Activated naive CD8-positive, alpha-beta T cell treated with anti-CD3 and anti-CD28 coated beads for 36 hours (primary cell): ENCODE measurements at regions not wholly inside any gene's neighbourhood (a gene's known extent, or its start where the extent isn't known, plus 50 kb on each side); places are given as distances from the start of the nearest gene placed in this dataset.
"Not testable (repeated sequence)": the region's sequence is repeated elsewhere in the genome, so short reads cannot be mapped to it uniquely, and the experiment has no call there.

Experiments used
- DNase-seq: peaks from one replicate; pipeline ENCODE4 v3.0.0; 2021
- H3K27ac Mint-ChIP-seq: one replicate; pipeline ENCODE4 v1.8.0; 2022; ENCODE audit warnings: mild to moderate bottlenecking, moderate library complexity, mixed read lengths
- H3K27me3 Mint-ChIP-seq: one replicate; pipeline ENCODE4 v1.8.0; 2022; ENCODE audit warnings: mild to moderate bottlenecking, mixed read lengths
- H3K36me3 Mint-ChIP-seq: one replicate; pipeline ENCODE4 v1.8.0; 2021; ENCODE audit warnings: mild to moderate bottlenecking, mixed read lengths
- H3K4me1 Mint-ChIP-seq: one replicate; pipeline ENCODE4 v1.8.0; 2021; ENCODE audit warnings: mixed read lengths
- H3K4me3 Mint-ChIP-seq: one replicate; pipeline ENCODE4 v1.8.0; 2022; ENCODE audit warnings: mild to moderate bottlenecking, moderate library complexity, mixed read lengths
- H3K9me3 Mint-ChIP-seq: one replicate; pipeline ENCODE4 v1.8.0; 2022; ENCODE audit warnings: mixed read lengths

GRCh38 chr10:121326905-121327304, 271.3 kb downstream of the FGFR2 start:
- peaks cover 4% of the 10 kb centered on the region for H3K9me3 Mint-ChIP-seq
- H3K4me1 Mint-ChIP-seq: no peaks in the 10 kb centered on the region
- no peak overlapping the region for H3K4me3 Mint-ChIP-seq
- no peak overlapping the region for H3K27ac Mint-ChIP-seq
- H3K27me3 Mint-ChIP-seq: no peaks in the 10 kb centered on the region
- DNase-seq: no peak
- no peaks in the 10 kb centered on the region for H3K36me3 Mint-ChIP-seq

- no peaks in the 10 kb centered on the region for H3K27me3 Mint-ChIP-seq
- H3K27ac Mint-ChIP-seq: no peak overlapping the region
- H3K9me3 Mint-ChIP-seq: peaks cover 4% of the 10 kb centered on the region
- no peak for DNase-seq
- H3K4me3 Mint-ChIP-seq: no peak overlapping the region
- no peaks in the 10 kb centered on the region for H3K36me3 Mint-ChIP-seq
- H3K4me1 Mint-ChIP-seq: no peaks in the 10 kb centered on the region
Measured at GRCh38 chr10:121327727-121328126, 270.5 kb downstream of the FGFR2 start.

GRCh38 chr10:121329631-121330030, 268.6 kb downstream of the FGFR2 start:
- not testable (repeated sequence) for H3K27ac Mint-ChIP-seq, H3K4me3 Mint-ChIP-seq, H3K27me3 Mint-ChIP-seq

GRCh38 chr10:121330563-121330962, 267.7 kb downstream of the FGFR2 start:
- no peaks in the 10 kb centered on the region for H3K36me3 Mint-ChIP-seq
- no peak overlapping the region for H3K4me3 Mint-ChIP-seq
- H3K9me3 Mint-ChIP-seq: peaks cover 4% of the 10 kb centered on the region
- H3K27ac Mint-ChIP-seq: no peak overlapping the region
- H3K4me1 Mint-ChIP-seq: no peaks in the 10 kb centered on the region
- no peaks in the 10 kb centered on the region for H3K27me3 Mint-ChIP-seq
- DNase-seq: no peak

More at GRCh38 chr10:121329631-121330030, 268.6 kb downstream of the FGFR2 start:
- not testable (repeated sequence) for DNase-seq, H3K4me1 Mint-ChIP-seq, H3K36me3 Mint-ChIP-seq, H3K9me3 Mint-ChIP-seq

- no peak overlapping the region for H3K27ac Mint-ChIP-seq
- no peaks in the 10 kb centered on the region for H3K36me3 Mint-ChIP-seq
- H3K27me3 Mint-ChIP-seq: no peaks in the 10 kb centered on the region
- peaks cover 4% of the 10 kb centered on the region for H3K9me3 Mint-ChIP-seq
- DNase-seq: no peak
- no peak overlapping the region for H3K4me3 Mint-ChIP-seq
- H3K4me1 Mint-ChIP-seq: no peaks in the 10 kb centered on the region
Measured at GRCh38 chr10:121332353-121332752, 265.9 kb downstream of the FGFR2 start.

GRCh38 chr10:121332829-121333765, 265.1 kb downstream of the FGFR2 start:
- H3K4me1 Mint-ChIP-seq: no peaks in the 10 kb centered on the region
- no peaks in the 10 kb centered on the region for H3K9me3 Mint-ChIP-seq
- H3K27ac Mint-ChIP-seq: no peak overlapping the region
- H3K4me3 Mint-ChIP-seq: no peak overlapping the region
- no peaks in the 10 kb centered on the region for H3K36me3 Mint-ChIP-seq
- DNase-seq: no peak
- no peaks in the 10 kb centered on the region for H3K27me3 Mint-ChIP-seq

GRCh38 chr10:121335386-121335925, 262.8 kb downstream of the FGFR2 start:
- no peaks in the 10 kb centered on the region for H3K4me1 Mint-ChIP-seq
- no peaks in the 10 kb centered on the region for H3K27me3 Mint-ChIP-seq
- H3K9me3 Mint-ChIP-seq: no peaks in the 10 kb centered on the region
- no peak overlapping the region for H3K27ac Mint-ChIP-seq
- H3K36me3 Mint-ChIP-seq: no peaks in the 10 kb centered on the region
- H3K4me3 Mint-ChIP-seq: no peak overlapping the region
- no peak for DNase-seq

GRCh38 chr10:121337427-121337826, 260.8 kb downstream of the FGFR2 start:
- Mint-ChIP-seq H3K4me1 (no peaks in the 10 kb centered on the region), H3K27ac (no peak overlapping the region)
- DNase-seq: no peak

DNA sequence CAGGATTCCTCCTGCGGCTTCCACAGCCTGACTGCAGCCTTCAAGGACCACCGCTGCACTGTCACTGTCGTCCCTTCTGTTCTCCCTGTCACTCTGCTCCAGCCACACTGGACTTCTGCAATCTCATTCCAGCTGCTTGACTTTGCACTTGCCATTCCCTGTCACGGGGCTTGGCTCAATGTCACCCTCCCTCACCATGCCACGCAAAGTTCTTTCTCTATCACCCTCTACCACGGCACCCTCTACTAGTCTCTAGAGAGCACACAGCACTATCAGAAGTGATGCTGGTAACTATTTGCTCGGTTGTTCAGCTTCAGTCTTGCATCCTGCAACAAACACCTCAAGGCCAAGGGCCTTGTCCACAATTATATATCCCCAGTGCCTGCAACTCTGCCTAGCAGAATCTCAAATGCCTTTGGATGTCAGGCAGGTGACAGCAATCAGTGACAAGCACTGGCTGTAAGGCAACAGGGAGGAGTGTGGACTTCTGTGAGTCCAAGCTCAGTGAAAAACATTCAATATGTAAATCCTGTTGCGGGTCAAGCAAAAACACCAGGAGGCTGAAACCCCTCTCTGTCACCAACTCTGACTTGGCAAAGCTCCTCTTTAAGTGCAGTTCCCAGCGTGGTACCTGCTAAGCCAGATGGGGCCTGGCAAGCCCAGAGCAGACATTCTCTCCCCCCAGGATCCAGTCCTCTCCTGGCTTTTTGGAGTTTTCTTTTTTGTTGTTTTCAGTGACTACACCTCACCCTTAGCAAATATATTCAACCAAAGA, 259.9 kb downstream of the FGFR2 start:
- Mint-ChIP-seq H3K4me3 (no peak overlapping the region), H3K36me3 (no peaks in the 10 kb centered on the region), H3K4me1 (no peaks in the 10 kb centered on the region), H3K27ac (no peak overlapping the region), H3K9me3 (peaks cover 3% of the 10 kb centered on the region), H3K27me3 (no peaks in the 10 kb centered on the region)
- DNase-seq: no peak

More at GRCh38 chr10:121337427-121337826, 260.8 kb downstream of the FGFR2 start:
- no peak overlapping the region for H3K4me3 Mint-ChIP-seq
- no peaks in the 10 kb centered on the region for H3K9me3 Mint-ChIP-seq
- no peaks in the 10 kb centered on the region for H3K36me3 Mint-ChIP-seq
- no peaks in the 10 kb centered on the region for H3K27me3 Mint-ChIP-seq

DNA sequence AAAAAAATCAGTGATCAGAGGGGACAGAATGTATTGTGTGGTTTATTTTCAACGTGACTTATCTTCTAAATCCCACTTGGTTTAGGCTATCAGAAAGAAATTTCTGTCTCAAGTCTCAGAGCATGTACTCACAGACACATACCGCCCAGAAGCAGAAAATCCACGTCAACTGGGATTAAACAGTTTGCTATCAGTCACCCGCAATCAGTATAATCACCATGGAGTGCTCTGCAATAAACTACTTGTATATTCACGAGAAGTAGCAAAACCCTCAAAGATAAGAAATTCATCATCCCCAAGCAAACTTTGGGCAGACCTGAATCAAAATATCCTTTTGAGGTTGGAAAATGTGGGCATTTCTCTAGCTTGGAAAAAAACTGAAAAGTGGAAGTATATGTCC, 259.1 kb downstream of the FGFR2 start:
- Mint-ChIP-seq H3K27me3 (no peaks in the 10 kb centered on the region), H3K9me3 (peaks cover 3% of the 10 kb centered on the region), H3K36me3 (no peaks in the 10 kb centered on the region), H3K4me3 (no peak overlapping the region), H3K4me1 (no peaks in the 10 kb centered on the region), H3K27ac (no peak overlapping the region)
- no peak for DNase-seq

DNA sequence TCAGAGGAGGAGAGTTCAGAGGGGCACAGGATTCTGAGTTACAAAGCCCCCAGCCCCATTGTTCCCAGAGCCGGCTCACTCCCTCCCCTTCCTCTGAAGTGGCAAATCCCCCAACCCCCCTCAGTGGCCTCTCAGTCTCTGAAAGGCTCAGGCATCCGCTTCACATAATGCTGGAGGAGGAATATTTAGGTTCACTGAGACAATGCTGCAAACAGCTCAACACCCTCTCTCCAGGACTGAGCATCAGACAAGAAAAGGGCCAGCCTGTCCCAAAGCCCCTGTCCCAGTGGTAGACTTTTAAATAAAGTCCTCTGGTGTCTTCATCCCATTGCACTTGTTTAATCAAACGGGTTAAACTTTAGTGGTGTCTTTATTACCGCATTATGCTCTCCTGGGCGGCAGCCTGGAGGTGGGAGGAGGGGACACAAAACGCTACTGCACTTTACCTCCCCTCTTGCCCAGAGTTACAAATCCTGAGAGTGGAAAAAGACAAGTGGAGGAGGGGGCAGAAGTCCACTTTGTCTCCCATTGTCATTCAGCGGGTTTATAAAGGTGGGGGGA, 257.9 kb downstream of the FGFR2 start:
- Mint-ChIP-seq H3K4me1 (no peaks in the 10 kb centered on the region), H3K27me3 (no peaks in the 10 kb centered on the region), H3K9me3 (peaks cover 3% of the 10 kb centered on the region), H3K4me3 (no peak overlapping the region), H3K36me3 (no peaks in the 10 kb centered on the region), H3K27ac (no peak overlapping the region)
- no peak for DNase-seq

GRCh38 chr10:121351540-121351939, 246.7 kb downstream of the FGFR2 start:
- peaks cover 1% of the 10 kb centered on the region for H3K9me3 Mint-ChIP-seq
- no peak overlapping the region for H3K27ac Mint-ChIP-seq
- no peak for DNase-seq
- H3K4me3 Mint-ChIP-seq: no peak overlapping the region
- no peaks in the 10 kb centered on the region for H3K4me1 Mint-ChIP-seq
- no peaks in the 10 kb centered on the region for H3K36me3 Mint-ChIP-seq
- H3K27me3 Mint-ChIP-seq: no peaks in the 10 kb centered on the region

DNA sequence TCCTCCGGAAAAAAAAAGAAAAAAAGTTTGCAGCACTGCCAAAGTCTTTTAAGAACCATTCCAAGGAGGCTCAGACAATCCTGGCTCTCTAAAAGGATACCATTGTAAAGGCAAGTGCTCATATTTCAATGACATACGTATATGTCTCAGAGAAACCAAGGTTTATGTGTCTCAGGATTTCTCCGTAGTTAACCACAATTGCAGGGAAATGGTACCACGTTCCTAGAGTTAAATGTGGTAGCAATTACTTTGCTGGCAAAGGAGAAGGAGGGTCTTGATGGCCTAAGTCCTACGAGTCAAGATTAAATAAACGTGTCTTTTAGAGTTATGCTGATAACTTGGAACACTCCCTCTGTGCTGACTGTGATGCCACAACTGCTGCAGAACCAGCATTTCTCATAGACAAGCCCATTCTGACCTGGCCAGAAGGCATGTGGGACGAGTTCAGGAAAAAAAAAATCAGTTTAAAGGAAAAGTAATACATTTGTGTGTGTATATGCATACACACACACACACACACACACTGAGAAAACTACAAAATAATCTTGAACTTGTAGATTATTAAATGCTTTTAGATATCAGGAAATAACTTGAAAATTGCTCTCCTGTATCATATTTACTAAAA, 245.9 kb downstream of the FGFR2 start:
- Mint-ChIP-seq H3K36me3 (no peaks in the 10 kb centered on the region), H3K27ac (no peak overlapping the region), H3K9me3 (peaks cover 1% of the 10 kb centered on the region), H3K4me1 (no peaks in the 10 kb centered on the region), H3K4me3 (no peak overlapping the region), H3K27me3 (no peaks in the 10 kb centered on the region)
- no peak for DNase-seq

DNA sequence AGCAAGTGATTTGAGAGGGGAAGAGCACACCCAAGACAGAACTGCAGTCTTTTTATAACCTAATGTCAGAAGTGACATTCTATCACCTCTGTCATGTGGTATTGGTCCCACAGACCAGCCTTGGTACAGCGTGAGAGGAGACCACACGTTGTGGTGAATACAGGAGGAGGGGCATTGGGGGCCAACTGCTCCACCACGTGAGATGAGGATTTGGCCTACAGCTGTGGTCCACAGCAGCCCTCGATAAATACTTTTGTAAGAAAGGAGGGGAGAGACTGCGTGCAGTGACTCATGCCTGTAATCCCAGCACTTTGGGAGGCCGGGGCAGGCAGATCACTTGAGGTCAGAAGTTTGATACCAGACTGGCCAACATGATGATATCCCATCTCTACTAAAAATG, 243.1 kb downstream of the FGFR2 start:
- H3K4me1 Mint-ChIP-seq: no peaks in the 10 kb centered on the region

GRCh38 chr10:121356183-121356582, 242.1 kb downstream of the FGFR2 start:
- H3K27ac Mint-ChIP-seq: no peak overlapping the region
- no peaks in the 10 kb centered on the region for H3K4me1 Mint-ChIP-seq
- no peak overlapping the region for H3K4me3 Mint-ChIP-seq
- no peak for DNase-seq
- peaks cover 1% of the 10 kb centered on the region for H3K9me3 Mint-ChIP-seq
- no peaks in the 10 kb centered on the region for H3K36me3 Mint-ChIP-seq
- no peaks in the 10 kb centered on the region for H3K27me3 Mint-ChIP-seq

More for the DNA sequence above, 243.1 kb downstream of the FGFR2 start:
- Mint-ChIP-seq H3K27me3 (no peaks in the 10 kb centered on the region), H3K4me3 (no peak overlapping the region), H3K27ac (no peak overlapping the region), H3K9me3 (peaks cover 1% of the 10 kb centered on the region), H3K36me3 (no peaks in the 10 kb centered on the region)
- DNase-seq: no peak
